Kidney (tissue), 13 donors: ENCODE measurements at regions not wholly inside any gene's neighbourhood (a gene's known extent, or its start where the extent isn't known, plus 50 kb on each side); places are given as distances from the start of the nearest gene placed in this dataset.

Experiments used
- DNase-seq, 5 donors: peaks; one replicate each; pipeline ENCODE4 v3.0.0-alpha.2; 2013 to 2020
- FAIRE-seq: peaks from 2 replicates; lab custom pipeline; 2012; peaks lifted over from hg19 to GRCh38; lab: Jason Lieb, UNC
- H3K27ac ChIP-seq, 2 donors: one replicate each; pipeline ENCODE4 v1.7.0; 2013; ENCODE audit warnings: low read depth in 2 of 2, low read length in 2 of 2, inconsistent platforms in 1 of 2
- H3K27me3 ChIP-seq: one replicate; pipeline ENCODE4 v1.7.1; 2013; ENCODE audit warnings: low read length, inconsistent platforms; ENCODE audit not compliant: control insufficient read depth, insufficient read depth
- H3K36me3 ChIP-seq, 3 donors: one replicate each; pipeline versions ENCODE4 v1.7.0 to v1.7.1; 2013; ENCODE audit warnings: low read length in 3 of 3, control low read depth in 1 of 3, inconsistent platforms in 1 of 3; ENCODE audit not compliant: insufficient read depth in 3 of 3, control insufficient read depth in 2 of 3
- H3K4me1 ChIP-seq, 3 donors: one replicate each; pipeline versions ENCODE4 v1.7.0 to v1.7.1; 2013; ENCODE audit warnings: low read length in 3 of 3, inconsistent platforms in 1 of 3, low read depth in 1 of 3; ENCODE audit not compliant: control insufficient read depth in 2 of 3, insufficient read depth in 2 of 3
- H3K4me3 ChIP-seq, 3 donors: one replicate each; pipeline versions ENCODE4 v1.7.0 to v1.8.1; 2013; ENCODE audit warnings: low read length in 3 of 3, control low read depth in 1 of 3, inconsistent platforms in 1 of 3
- H3K9ac ChIP-seq, 3 donors: one replicate each; pipeline versions ENCODE4 v1.7.0 to v1.7.1; 2013; ENCODE audit warnings: low read length in 3 of 3, control low read depth in 1 of 3, inconsistent platforms in 1 of 3
- H3K9me3 ChIP-seq, 3 donors: one replicate each; pipeline versions ENCODE4 v1.7.0 to v1.7.1; 2013; ENCODE audit warnings: low read length in 3 of 3, control low read depth in 1 of 3, inconsistent platforms in 1 of 3; ENCODE audit not compliant: control insufficient read depth in 2 of 3, insufficient read depth in 1 of 3
- CTCF ChIP-seq: IDR thresholded peaks from 3 replicates; pipeline ENCODE4 v1.5.1; 2012; ENCODE audit warnings: mild to moderate bottlenecking, moderate library complexity, borderline replicate concordance; ENCODE audit not compliant: insufficient read depth; ENCODE audit errors: extremely low read depth
- intact Hi-C: fragments of 100-400 bp; cut with DNase I; formaldehyde crosslinking; loops from one replicate; pipeline ENCODE4 v1.11.1; 2022
- donor health status: control.
- donor health status: control.
- donor health status: control.
- donor health status: control.
- donor health status: control.
- donor health status: DM: yes; HTN: yes; CAD: no.
- donor health status: Normal renal cell carcinoma (clear cell type).

GRCh38 chr9:129351642-129352145 is 173.6 kb upstream of the IER5L start:
- Histone ChIP-seq H3K9me3 (peaks cover 0 to 11% (median 0%) of the 10 kb centered on the region in 3 donors), H3K9ac (peak overlapping the region in 1 of 3 donors; percentile 34), H3K27ac (no peak overlapping the region), H3K27me3 (no peaks in the 10 kb centered on the region), H3K36me3 (no peaks in the 10 kb centered on the region), H3K4me1 (peaks cover 0 to 5% (median 3%) of the 10 kb centered on the region in 3 donors), H3K4me3 (peak overlapping the region in 2 of 3 donors; percentile 20 to 37)
- no peak for TF ChIP-seq CTCF
- DNase-seq (peak in 4 of 5 donors; percentile 43 to 82 (median 74)), FAIRE-seq (no peak)
- intact Hi-C loops: no loop called here

DNA sequence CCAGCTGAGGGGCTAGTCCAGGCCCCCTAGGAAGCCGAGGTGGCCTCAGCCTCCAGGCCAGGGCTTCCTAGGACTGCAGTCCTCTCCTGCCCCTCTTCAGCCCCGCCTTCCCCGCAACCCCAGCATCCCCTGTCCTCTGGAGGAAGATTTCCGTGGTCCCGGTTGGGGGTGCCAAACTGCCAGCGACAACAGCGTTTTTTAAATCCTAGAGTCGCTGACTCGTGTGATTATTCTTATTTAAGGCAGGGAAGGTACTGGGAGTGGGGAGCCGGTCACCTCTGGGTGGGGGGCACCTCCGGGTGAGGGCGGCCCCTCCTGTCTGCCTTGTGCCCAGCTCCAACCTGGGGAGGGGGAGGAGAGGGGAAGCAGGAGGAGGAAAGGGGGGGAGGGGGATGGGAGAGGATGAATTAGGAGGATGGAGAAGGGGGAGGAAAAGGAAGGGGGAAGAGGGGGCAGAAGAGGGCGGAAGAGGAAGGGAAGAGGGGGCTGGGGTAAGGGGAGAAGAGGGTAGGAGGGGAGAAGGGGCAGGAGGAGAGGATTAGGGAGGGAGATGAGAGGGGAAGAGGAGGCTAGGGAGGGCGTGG is 173.1 kb upstream of the IER5L start:
- no peaks in the 10 kb centered on the region for H3K27me3 ChIP-seq
- H3K9ac ChIP-seq: no peak overlapping the region
- no peak overlapping the region for H3K27ac ChIP-seq
- intact Hi-C loops: no loop called here
- no peaks in the 10 kb centered on the region for H3K36me3 ChIP-seq
- H3K4me1 ChIP-seq: peaks cover 0 to 5% (median 3%) of the 10 kb centered on the region in 3 donors
- no peak for TF ChIP-seq CTCF
- FAIRE-seq: no peak
- no peak overlapping the region for H3K4me3 ChIP-seq
- H3K9me3 ChIP-seq: peaks cover 0 to 11% (median 0%) of the 10 kb centered on the region in 3 donors
- DNase-seq: peak; percentile 67 to 85 (median 81)

DNA sequence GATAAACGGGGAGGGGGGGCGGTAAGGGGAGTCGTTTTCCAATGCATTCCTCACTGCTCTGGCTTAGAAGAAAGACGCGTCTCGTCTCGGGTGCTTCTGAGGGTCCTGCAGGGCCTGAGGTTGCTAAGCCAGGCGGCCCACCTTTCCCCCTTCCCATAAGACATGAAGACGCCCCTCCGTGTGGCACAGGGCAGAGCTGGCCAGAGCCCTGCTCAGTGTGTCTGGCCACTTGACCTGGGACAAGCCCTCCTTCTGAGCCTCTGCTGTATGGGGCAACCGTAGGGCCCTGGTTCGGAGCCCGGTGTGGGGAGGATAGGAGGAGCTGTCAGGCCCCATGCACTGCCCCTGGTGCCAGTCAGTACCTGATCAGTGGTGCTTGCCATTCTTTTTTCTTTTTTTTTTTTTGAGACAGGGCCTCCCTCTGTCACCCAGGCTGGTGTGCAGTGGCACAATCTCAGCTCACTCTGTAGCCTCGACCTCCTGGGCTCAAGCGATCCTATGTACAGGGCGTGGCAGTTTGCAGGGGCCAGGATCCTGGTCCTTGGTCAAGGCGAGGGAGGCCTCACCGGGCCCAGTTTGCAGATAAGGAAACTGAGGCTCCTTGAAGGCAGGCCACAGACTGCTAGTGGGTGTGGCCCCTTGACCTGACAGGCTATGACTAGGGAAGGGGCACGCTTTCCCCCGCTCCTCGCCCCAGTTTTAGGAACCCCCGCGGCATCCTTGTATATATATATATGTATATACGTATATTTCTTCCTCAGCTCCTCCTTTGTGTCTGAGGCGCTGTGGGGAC is 172.3 kb upstream of the IER5L start:
- no peaks in the 10 kb centered on the region for H3K27me3 ChIP-seq
- no peak for FAIRE-seq
- no peak overlapping the region for H3K4me3 ChIP-seq
- no peaks in the 10 kb centered on the region for H3K36me3 ChIP-seq
- no peak overlapping the region for H3K27ac ChIP-seq
- TF ChIP-seq CTCF: no peak
- H3K4me1 ChIP-seq: peaks cover 0 to 5% (median 3%) of the 10 kb centered on the region in 3 donors
- DNase-seq: peak in 1 of 5 donors; percentile 75
- H3K9me3 ChIP-seq: peaks cover 0 to 4% (median 0%) of the 10 kb centered on the region in 3 donors
- intact Hi-C loops: no loop called here
- no peak overlapping the region for H3K9ac ChIP-seq
